HG03039 (cell line): ENCODE measurements at regions not wholly inside any gene's neighbourhood (a gene's known extent, or its start where the extent isn't known, plus 50 kb on each side); places are given as distances from the start of the nearest gene placed in this dataset.

ENCODE experiments used
- ATAC-seq: cut with Tn5 transposase; IDR thresholded peaks from one replicate; pipeline ENCODE4 v1.9.1; 2021; ENCODE audit warnings: mild to moderate bottlenecking, moderate library complexity; ENCODE audit not compliant: unreplicated experiment

DNA sequence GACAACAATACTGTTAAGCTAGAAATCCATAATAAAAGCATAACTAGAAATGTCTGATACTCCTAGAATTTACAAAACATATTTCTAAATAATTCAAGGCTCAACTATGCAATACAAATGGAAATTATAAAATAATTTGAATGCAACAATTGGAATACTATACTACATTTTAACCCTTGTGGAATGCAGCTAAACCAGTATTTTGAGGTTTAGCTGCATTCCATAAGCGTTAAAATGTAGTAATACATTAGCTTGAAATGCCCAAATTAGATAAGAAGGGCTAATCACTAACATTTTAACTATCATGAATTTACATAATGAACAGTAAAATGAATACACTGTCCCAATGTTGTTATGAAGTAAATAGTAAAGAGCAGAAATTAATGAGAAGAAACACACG, 617.2 kb upstream of the CHORDC1 start:
- no peak for ATAC-seq

DNA sequence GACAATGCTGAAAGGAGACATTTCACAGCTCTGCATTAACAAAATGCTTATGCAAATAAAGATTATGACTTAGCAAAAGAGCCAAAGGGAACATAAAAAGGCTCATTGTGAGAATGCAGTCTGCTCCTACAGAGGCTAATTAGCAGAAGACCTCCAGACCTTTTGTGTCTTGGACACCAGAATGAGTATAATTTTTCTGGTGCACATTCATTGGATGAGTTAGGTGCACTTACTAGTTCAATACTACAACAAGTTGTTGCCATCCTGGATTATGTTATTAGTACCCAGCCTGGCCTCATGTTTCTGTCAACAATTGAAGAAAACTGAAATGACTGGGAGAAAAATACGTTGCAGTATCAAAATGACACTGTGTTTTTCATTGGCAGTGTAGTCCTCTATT, 613.2 kb upstream of the CHORDC1 start:
- no peak for ATAC-seq

DNA sequence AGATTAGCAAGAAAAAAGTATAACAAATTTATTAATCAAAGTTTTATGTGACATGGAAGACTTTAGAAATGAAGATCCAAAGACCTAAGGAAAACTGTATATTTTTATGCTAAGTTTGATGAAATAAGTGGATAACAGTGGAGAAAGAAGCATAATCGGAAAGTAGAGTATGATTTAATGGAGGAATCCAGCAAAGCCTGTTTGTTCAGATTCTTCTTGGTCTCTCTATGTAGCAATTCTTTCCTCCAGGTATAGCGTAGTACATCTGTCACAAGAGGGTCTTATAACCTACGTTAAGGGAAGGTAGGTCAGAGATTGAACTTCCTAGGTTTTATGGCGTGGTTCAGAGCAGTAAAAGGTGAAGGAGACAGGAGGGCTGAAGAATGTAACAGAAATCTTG, 600.6 kb upstream of the CHORDC1 start:
- no peak for ATAC-seq

DNA sequence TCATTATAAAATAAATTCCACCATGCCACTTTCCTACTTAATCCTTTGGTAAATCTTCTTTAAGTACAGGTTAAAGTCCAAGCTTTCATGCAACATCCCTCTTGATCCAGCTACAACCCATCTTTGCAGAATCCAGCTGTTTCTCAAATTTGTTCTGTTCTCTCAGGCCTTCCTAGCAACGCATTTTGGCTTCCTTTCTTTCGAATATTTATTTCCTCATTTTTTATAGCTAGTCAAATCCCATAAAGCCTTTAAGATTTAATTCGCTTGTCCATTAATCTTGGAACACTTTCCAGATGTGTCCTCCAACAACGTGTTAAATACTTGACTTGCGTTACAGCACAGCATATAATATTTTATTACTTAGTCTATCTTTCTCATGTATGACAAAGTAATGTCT, 600.1 kb upstream of the CHORDC1 start:
- no peak for ATAC-seq

DNA sequence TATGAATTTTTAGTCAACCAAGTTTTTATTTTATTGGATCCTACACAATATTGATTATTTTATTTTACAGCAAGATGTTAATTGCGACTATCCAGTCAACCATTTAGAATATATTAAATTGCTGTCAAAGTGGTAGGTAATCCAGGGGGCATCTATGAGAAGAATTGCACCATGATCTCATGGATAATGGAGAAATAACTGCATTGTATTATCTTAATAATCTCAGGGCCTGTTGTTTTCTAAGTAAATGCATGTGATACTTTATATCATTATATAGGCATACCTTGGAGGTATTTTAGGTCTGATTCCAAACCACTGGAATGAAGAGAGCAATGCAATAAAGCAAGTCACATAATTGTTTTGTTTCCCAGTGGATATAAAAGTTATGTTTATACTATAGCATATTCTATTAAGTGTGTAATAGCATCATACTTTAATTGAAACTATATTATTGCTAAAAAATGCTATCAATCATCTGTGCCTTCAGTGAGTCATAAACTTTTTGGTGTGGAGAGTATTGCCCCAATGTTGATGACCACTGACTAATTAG, 595.4 kb upstream of the CHORDC1 start:
- no peak for ATAC-seq

DNA sequence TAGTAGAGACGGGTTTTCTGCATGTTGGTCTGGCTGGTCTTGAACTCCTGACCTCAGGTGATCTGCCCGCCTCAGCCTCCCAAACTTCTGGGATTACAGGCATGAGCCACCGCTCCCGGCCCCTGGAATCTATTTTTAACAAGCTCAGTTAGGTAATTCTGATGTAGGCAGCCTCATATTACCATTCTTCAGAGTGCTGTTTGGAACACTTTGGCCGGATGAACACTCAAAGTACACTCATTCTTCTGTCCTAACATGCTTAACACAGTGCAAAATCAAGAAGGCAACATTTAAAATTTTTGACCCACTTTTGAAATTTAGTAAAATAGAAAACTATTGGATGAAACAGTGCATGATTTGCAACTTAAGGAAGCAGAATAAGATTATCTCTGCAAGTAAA, 586.7 kb upstream of the CHORDC1 start:
- no peak for ATAC-seq

DNA sequence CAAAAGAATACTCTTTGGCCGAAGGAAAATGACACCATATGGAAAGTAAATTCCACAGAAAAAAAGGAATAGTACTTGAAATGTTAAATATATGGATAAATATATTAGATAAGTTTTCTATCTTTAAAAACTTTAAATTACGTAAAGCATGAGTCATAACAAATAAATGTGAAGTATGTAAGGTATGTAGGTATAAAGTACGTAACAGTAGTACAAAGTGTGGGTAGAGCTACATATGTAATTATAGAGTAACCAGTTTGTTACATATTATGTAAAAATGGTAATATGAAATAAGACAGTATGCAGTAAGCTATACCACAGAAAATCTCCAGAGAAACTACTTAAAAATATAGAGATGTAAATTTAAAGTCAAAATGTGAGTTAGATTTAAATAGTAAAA, 582.3 kb upstream of the CHORDC1 start:
- no peak for ATAC-seq

DNA sequence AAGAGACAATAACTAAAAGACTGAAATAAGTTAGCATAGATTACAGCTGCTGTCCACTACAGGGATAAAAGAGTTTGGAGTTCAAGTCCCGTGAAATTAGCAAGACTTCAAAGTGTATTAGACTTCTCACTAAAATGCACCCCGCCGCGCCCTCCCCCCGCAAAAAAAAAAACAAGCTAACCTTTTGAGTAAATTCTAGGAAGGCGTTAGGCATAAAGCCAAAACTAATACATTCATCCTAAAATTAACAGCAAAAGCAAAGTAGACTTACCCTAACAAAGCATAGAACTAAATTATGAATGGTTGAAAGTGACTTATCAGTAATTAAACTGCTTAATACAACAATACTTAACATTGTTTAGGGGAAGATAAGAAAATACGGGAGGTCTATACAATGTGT, 581.0 kb upstream of the CHORDC1 start:
- no peak for ATAC-seq

DNA sequence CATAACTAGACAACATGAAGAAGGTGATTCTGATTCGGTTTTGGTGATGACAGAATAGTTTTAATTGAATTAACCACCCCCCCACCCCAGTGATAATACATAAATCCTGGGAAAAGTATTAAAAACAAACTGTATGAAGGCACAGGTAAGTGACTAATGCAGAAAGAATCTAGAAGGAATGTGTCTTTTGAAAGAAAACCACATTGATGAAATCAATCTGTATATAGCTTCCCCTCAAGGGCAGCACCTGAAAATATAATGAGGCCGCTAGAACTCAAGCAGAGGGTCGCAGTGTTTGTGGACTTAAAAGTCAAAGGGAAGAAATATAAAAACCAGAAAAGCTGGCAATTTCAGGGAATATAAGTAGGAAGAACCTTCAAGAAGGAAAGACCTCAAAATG, 580.5 kb upstream of the CHORDC1 start:
- ATAC-seq, result no peak

DNA sequence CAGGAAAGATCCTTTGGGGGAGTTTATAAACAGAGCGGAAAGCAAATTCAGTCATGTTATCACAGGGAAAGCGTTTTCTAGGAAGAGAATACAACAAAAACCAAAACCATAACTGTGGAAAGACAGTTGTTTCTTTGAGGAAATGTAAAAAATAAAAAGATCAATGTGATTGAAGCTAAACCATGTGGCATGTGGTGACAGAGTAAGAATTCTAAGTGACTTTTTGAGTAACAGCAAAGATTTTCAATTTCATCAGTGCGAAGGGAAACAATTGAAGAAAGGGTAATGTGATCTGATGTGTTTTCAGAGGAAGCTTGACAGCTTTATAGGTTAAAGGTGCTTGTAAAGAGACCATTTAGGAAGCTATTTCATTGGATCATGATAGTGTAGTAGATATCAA, 575.9 kb upstream of the CHORDC1 start:
- no peak for ATAC-seq

DNA sequence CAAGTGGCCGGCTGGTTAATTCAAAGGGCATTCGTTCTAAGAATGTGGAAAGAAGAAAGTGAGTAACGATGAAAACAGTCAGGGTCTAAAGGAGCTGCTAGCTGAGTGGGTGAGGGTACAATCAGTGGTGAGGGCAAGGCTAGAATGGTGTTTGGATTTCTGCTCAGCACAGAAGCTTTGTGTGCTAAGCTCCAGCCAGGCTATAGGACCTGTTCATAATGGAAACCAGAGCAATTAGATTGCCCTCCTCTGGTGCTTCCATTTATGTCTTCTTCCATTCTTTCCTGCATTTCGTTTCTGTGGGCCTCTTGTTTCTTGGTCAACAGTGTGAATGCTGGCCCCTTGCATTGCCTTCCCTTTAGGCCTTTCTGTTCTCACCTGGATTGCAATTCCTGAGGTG, 572.9 kb upstream of the CHORDC1 start:
- ATAC-seq, result no peak

DNA sequence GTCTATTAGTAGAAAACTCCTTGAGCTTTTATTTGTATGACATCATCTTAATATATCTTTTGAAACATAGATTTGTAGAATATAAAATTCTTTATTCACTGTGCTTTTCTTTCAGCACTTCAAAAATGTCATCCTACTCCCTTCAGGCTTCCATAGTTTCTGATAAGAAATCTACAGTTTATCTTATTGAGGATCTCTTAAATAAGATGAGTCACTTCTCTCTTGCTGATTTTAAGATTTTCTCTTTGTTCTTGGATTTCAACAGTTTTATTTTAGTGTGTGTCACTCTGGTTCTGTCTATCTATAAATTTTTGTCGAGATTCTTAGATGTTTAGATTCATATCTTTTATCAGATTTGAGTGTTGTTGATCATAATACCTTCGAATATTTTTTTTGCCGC, 566.1 kb upstream of the CHORDC1 start:
- no peak for ATAC-seq

DNA sequence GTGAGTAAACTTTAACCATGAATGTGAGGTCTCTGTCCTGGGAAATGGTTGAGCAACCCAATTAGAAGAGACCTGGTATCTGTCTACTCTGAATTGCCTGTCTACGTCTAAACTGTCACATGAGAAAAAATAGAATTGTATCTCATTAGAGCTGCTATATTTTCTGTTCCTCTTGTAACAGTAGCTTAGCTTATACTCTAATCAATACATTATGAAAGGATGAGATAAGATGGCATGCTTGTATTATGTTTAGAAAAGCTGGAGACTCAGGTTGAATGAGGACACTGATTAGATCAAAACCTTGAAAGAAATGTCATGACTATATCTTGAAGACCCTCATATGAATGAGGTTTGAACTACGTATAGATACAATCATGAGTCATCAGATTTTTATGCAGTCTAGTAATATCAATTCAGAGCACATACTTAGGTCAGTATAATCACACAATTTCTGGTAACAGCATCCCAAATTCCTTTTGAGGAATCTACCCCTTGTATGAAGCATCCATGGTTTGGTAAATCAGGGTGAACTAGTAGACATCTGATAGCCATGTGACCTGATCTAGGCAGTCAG, 561.5 kb upstream of the CHORDC1 start:
- no peak for ATAC-seq

DNA sequence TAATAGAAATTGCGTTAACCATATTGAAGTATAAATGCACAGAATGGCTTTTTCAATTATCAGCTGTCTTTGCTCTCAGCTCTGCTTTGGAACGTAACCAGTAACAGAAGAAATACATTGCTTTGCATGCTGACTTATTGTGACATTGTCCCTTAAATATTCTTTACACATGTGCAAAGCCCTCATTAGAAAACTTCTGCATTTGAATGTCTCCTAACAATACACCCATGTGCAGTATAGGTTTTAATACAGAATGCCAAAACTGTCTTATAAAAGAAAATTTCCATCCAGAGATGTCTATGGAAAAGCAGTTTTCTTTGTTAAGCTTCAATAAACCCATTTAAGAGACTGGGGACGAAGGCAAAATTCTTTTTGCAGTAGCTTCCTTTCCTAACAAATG, 560.3 kb upstream of the CHORDC1 start:
- no peak for ATAC-seq

DNA sequence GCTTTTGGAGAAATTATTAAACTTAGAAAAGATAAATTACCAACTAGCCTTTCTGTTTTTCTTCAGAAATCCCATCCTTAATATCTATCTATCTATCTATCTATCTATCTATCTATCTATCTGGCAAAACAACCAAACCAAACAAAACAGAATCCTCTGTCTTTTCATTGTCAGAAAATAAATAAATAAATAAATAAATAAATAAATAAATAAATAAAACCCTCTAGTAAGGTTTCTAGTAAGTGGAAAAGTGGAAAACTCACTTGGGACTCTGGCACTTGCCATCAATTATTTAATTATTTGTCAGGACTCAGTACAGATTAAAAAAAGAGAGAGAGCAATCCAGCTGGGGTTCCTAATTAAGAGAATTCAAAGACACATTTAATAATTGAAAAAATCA, 556.2 kb upstream of the CHORDC1 start:
- ATAC-seq, result no peak

DNA sequence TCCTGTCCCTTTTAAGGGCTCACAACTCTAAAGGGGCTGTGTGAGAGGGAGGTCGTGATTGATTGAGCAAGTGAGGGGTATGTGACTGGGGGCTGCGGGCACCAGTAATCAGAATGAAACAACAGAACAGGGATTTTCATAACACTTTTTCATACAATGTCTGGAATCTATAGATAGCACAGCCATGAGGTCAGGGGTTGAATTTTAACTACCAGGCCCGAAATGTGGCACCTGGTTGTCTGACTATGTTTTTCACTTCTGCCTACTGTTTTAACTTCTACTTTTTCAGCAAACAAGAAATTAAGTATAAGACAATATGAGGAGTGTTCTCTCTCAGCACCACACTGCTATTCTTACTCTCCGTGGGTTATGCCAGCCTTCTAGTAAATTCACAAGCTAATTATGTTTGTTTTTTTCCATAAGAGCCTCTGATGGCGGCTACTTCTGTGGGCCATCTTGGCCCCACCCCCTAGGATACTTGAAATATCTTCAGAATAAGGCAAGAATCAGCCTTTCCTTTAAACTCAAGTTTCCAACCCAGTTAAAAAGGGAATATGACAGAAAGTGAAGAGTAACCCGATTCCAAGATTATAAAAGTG, 552.8 kb upstream of the CHORDC1 start:
- no peak for ATAC-seq

DNA sequence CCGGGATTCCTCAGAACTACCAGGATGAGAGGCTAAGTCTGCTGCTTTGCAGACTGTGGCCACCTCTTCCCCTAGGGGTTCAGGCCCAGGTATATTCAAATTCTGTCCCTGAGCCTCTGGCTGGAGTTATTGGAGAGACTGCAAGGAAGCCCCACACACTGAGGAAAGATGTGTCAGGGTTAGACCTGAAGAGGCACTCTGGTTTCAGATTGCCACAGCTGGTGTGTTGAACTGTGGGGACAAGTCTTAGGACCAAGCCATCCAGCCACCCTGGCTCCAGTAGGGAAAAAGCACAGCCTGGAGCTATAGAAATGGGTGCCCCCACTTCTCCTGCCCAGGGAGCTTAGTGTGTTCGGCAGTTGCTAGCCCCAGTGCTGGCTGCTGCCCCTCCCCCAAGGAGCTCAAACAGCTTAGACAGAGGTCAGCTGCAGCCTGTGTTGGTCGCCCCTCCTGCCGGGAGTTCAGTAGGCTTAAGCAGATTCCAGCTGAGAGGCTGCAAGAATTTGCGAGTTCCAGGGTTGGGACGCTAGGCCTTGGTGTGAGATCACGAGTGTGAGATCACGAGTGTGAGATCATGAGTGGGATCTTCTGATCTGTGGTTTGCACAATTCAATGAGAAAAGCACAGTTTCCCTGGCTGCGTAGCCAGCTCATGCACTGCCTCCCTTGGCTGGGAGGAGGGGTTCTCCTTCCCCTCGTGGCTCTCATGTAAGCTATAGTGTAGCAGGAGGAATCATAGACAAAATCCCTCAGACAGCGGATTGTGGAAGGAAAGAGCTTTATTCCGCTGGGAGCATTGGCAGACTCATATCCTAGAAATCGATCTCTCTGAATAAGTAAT, 552.1 kb upstream of the CHORDC1 start:
- ATAC-seq, result no peak

DNA sequence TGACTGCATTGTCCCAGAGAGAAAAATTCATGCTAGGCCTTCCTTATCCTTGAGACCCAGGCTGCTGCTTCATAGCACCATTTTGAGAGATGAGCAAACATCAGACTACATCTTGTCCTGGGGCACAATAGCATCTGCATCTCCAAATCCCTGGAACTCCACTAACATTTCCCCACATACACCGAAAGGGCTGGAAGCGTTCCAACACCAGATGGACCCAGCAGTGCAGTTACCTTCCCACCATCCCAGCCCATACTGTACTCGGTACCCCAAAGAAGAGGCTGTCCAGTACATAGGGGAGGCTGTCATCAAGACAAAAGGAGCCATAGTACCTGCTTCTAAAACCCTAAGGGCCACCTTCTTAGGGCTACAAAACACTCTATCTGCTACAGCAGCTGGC, 547.2 kb upstream of the CHORDC1 start:
- ATAC-seq, result no peak

DNA sequence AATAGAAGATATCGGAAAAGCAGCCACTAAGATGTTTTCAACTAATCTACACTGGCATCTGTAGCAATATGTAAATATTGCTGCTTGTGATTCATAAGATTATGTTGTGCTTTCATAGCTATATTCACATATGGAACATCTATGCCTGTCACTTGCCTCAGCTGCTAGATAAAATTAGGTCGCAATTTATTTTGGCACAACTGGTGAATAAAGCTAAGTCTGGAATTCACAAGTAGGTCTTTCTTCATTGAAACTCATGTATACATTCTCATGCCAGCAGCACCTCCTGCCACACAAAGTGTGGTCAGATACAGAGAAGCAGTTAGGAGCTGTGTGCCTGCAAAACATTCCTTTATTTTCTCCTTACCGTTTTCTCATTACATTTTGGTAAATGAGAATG, 543.3 kb upstream of the CHORDC1 start:
- no peak for ATAC-seq

DNA sequence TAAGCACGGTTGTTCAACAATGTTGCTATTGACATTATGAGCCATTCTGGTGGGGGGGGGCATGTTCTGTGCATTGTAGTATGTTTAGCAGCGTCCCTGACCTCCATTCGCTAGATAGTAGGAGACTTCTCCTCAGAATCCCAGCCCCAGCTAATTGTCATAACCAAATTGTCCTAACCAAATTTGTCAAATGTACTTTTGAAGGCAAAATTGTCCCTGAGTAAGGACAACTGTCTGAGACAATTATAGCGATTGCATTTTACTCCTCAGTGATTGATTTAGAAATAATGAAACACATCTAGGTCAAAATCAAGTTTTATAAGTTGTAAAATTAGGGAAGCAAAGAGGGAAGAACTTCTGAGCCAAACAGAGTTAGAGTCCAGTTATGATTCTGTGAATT, 541.8 kb upstream of the CHORDC1 start:
- ATAC-seq, result no peak

DNA sequence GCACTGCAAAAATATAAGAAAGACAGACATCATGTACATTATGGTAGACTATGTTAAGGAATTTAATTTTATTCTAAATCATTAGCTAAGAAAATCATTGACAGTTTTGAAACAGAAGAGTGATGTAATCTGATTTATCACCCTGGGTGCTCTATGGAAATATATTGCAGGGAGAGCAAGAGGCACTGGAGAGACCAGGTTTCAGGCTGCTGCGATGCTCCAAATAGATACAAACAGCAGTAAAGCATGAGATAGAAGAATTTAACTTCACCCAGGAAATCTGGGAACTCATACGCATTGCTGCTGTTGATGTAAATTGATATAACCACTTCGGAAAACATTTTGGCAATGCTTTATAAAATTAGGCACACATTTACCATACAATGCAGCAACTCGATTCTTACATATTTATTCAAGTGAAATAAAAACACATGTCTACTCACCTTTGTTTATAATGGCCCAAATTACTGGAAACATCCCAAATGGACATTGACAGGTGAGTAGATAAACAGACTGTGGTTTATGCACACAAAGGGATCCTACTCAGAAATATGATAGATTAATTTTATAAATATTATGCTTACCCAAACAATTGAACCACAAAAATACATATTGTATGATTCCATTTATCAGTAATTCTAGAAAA, 535.1 kb upstream of the CHORDC1 start:
- ATAC-seq, result no peak

DNA sequence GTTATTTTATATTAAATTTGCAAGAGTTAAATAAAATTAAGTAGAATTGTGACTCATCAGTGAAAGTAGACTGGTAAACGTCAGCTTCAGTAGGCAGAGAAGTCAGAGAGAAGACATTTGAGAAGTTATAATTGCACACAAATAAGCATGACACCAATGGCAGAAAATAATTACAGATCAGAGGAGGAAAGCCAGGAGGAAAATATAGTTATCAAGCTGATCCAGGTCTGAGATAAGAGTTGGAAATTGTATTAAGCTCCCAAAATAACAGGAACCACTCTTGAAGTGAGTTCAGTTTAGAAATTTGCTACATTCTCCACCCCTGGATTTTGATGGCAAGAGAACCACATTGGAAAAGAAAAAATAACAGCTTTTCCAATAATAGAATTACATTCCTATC, 533.8 kb upstream of the CHORDC1 start:
- ATAC-seq, result no peak
